H9 (cell line): ENCODE measurements at regions not wholly inside any gene's neighbourhood (a gene's known extent, or its start where the extent isn't known, plus 50 kb on each side); places are given as distances from the start of the nearest gene placed in this dataset.

Experiments used
- DNase-seq: peaks from one replicate; pipeline ENCODE4 v3.0.0-alpha.2; 2017
- H2AFZ ChIP-seq: one replicate; pipeline ENCODE4 v1.6.1; 2013; ENCODE audit warnings: mild to moderate bottlenecking, low read length, control low read depth, moderate library complexity
- H2AK5ac ChIP-seq: 2 replicates; pipeline ENCODE4 v1.6.1; 2013; ENCODE audit warnings: low read length, control low read depth, mixed read lengths; ENCODE audit not compliant: insufficient read length
- H2BK120ac ChIP-seq: one replicate; pipeline ENCODE4 v1.6.1; 2013; ENCODE audit warnings: low read depth, mild to moderate bottlenecking, low read length, control low read depth, inconsistent platforms; ENCODE audit not compliant: poor library complexity, severe bottlenecking
- H2BK12ac ChIP-seq: 2 replicates; pipeline ENCODE4 v1.6.1; 2013; ENCODE audit warnings: low read length, control low read depth, mixed read lengths, low read depth; ENCODE audit not compliant: insufficient read length
- H2BK15ac ChIP-seq: 2 replicates; pipeline ENCODE4 v1.6.1; 2013; ENCODE audit warnings: low read depth, low read length, control low read depth
- H2BK20ac ChIP-seq: one replicate; pipeline ENCODE4 v1.6.1; 2013; ENCODE audit warnings: low read depth, mild to moderate bottlenecking, low read length, control low read depth, inconsistent platforms; ENCODE audit not compliant: poor library complexity, severe bottlenecking
- H2BK5ac ChIP-seq: 2 replicates; pipeline ENCODE4 v1.6.1; 2013; ENCODE audit warnings: low read length, control low read depth, mixed read lengths; ENCODE audit not compliant: insufficient read length
- H3K14ac ChIP-seq: 2 replicates; pipeline ENCODE4 v1.6.1; 2013; ENCODE audit warnings: low read length, control low read depth; ENCODE audit not compliant: insufficient read depth
- H3K18ac ChIP-seq: 2 replicates; pipeline ENCODE4 v1.6.1; 2013; ENCODE audit warnings: low read depth, mild to moderate bottlenecking, mixed read lengths, low read length, control low read depth; ENCODE audit not compliant: insufficient read length
- H3K23ac ChIP-seq: 2 replicates; pipeline ENCODE4 v1.6.1; 2013; ENCODE audit warnings: low read length, control low read depth, mixed read lengths, low read depth; ENCODE audit not compliant: insufficient read length
- H3K23me2 ChIP-seq: 2 replicates; pipeline ENCODE4 v1.6.1; 2013; ENCODE audit warnings: low read depth, mild to moderate bottlenecking, mixed read lengths, low read length, control low read depth; ENCODE audit not compliant: insufficient read length, poor library complexity, severe bottlenecking
- H3K27ac ChIP-seq: 2 replicates; pipeline ENCODE4 v1.5.1; 2013; ENCODE audit warnings: low read length, control low read depth, mixed read lengths, low read depth; ENCODE audit not compliant: insufficient read length
- H3K27me3 ChIP-seq: 2 replicates; pipeline ENCODE4 v1.6.1; 2013; ENCODE audit warnings: low read length, control low read depth, inconsistent platforms; ENCODE audit not compliant: insufficient read depth
- H3K4ac ChIP-seq: 2 replicates; pipeline ENCODE4 v1.6.1; 2013; ENCODE audit warnings: low read depth, mild to moderate bottlenecking, control low read depth, inconsistent platforms, low read length, moderate library complexity
- H3K4me1 ChIP-seq: 2 replicates; pipeline ENCODE4 v1.6.1; 2013; ENCODE audit warnings: low read length, control low read depth, inconsistent platforms; ENCODE audit not compliant: insufficient read depth
- H3K4me2 ChIP-seq: 2 replicates; pipeline ENCODE4 v1.6.1; 2013; ENCODE audit warnings: low read length, control low read depth, mixed read lengths; ENCODE audit not compliant: insufficient read length, insufficient read depth
- H3K56ac ChIP-seq: 2 replicates; pipeline ENCODE4 v1.6.1; 2013; ENCODE audit warnings: low read depth, mild to moderate bottlenecking, mixed read lengths, low read length, control low read depth; ENCODE audit not compliant: insufficient read length
- H3K79me1 ChIP-seq: 2 replicates; pipeline ENCODE4 v1.6.1; 2013; ENCODE audit warnings: low read depth, mild to moderate bottlenecking, moderate library complexity, low read length, control low read depth, inconsistent platforms; ENCODE audit not compliant: insufficient read depth, poor library complexity, severe bottlenecking
- H3K79me2 ChIP-seq: 2 replicates; pipeline ENCODE4 v1.6.1; 2013; ENCODE audit warnings: low read length, control low read depth, inconsistent platforms; ENCODE audit not compliant: insufficient read depth
- H3K9ac ChIP-seq: 2 replicates; pipeline ENCODE4 v1.6.1; 2013; ENCODE audit warnings: low read length, control low read depth, mixed read lengths; ENCODE audit not compliant: insufficient read length; ENCODE audit errors: extremely low read depth
- H3K9me3 ChIP-seq: one replicate; pipeline ENCODE4 v1.6.1; 2013; ENCODE audit warnings: low read depth, low read length, inconsistent platforms; ENCODE audit not compliant: control insufficient read depth
- H3T11ph ChIP-seq: one replicate; pipeline ENCODE4 v1.6.1; 2013; ENCODE audit warnings: mild to moderate bottlenecking, low read length, control low read depth, inconsistent platforms
- H4K20me1 ChIP-seq: one replicate; pipeline ENCODE4 v1.6.1; 2013; ENCODE audit not compliant: control insufficient read depth, insufficient read length, insufficient read depth
- H4K5ac ChIP-seq: 2 replicates; pipeline ENCODE4 v1.6.1; 2013; ENCODE audit warnings: low read depth, mild to moderate bottlenecking, mixed read lengths, low read length, control low read depth; ENCODE audit not compliant: insufficient read length
- H4K8ac ChIP-seq: replicated peaks from 2 replicates; pipeline ENCODE4 v1.6.1; 2013; ENCODE audit warnings: low read length, control low read depth, mixed read lengths, low read depth; ENCODE audit not compliant: insufficient read length
- H4K91ac ChIP-seq: 2 replicates; pipeline ENCODE4 v1.6.1; 2013; ENCODE audit warnings: low read depth, mild to moderate bottlenecking, moderate library complexity, mixed read lengths, low read length, control low read depth; ENCODE audit not compliant: insufficient read length
- H3K27ac Mint-ChIP-seq, 3 experiments: 2 replicates in 2 of 3; 3 replicates in 1 of 3; pipeline ENCODE4 v1.8.0; 2020 to 2021; ENCODE audit warnings: mixed read lengths in 3 of 3, mild to moderate bottlenecking in 1 of 3, moderate library complexity in 1 of 3
- H3K27me3 Mint-ChIP-seq: 2 replicates; pipeline ENCODE4 v1.8.0; 2021; ENCODE audit warnings: low read depth, mild to moderate bottlenecking, moderate library complexity, mixed read lengths
- H3K36me3 Mint-ChIP-seq, 3 experiments: 2 replicates in 2 of 3; 3 replicates in 1 of 3; pipeline ENCODE4 v1.8.0; 2020 to 2021; ENCODE audit warnings: low read depth in 3 of 3, mixed read lengths in 3 of 3; ENCODE audit not compliant: insufficient read depth in 1 of 3
- H3K4me1 Mint-ChIP-seq, 2 experiments: 2 replicates each; pipeline ENCODE4 v1.8.0; 2020; ENCODE audit warnings: mixed read lengths in 2 of 2
- H3K4me3 Mint-ChIP-seq, 2 experiments: 2 replicates in 1 of 2; 3 replicates in 1 of 2; pipeline ENCODE4 v1.8.0; 2020 to 2021; ENCODE audit warnings: mild to moderate bottlenecking in 2 of 2, mixed read lengths in 2 of 2, moderate library complexity in 1 of 2
- H3K9me3 Mint-ChIP-seq, 2 experiments: 2 replicates in 1 of 2; 3 replicates in 1 of 2; pipeline ENCODE4 v1.8.0; 2020; ENCODE audit warnings: mild to moderate bottlenecking in 2 of 2, mixed read lengths in 2 of 2, moderate library complexity in 1 of 2
- CTCF ChIP-seq: fragments of 200-600 bp; sonication (generic); conservative IDR thresholded peaks from 3 replicates; pipeline ENCODE4 v1.8.0; 2021; ENCODE audit warnings: antibody characterized with exemption, mild to moderate bottlenecking
- WGBS: extraction: QIAGEN DNeasy Blood & Tissue Kit; methylation state at CpG from one replicate; pipeline ENCODE4 v1.1.7; 2013; ENCODE audit warnings: missing lambda C conversion rate, low lambda C conversion rate, mixed read lengths; ENCODE audit not compliant: insufficient read length; ENCODE audit errors: extremely low coverage; 5-methylcytosine and 5-hydroxymethylcytosine counted together

GRCh38 chr4:163264934-163265333, 67.5 kb downstream of the NPY1R start:
- no peak overlapping the region for H3K56ac ChIP-seq
- no peaks in the 10 kb centered on the region for H4K20me1 ChIP-seq
- WGBS = no CpG with 5 or more reads among the region's 2 CpGs
- no peak overlapping the region for H2BK12ac ChIP-seq
- H2AFZ ChIP-seq = no peak overlapping the region
- DNase-seq = no peak
- H3K27ac ChIP-seq = no peak overlapping the region
- no peaks in the 10 kb centered on the region; the same call in 1 of the 2 replicates for H3K4me1 ChIP-seq
- Mint-ChIP-seq H3K9me3 (no peaks in the 10 kb centered on the region), H3K27ac (no peak overlapping the region), H3K4me3 (no peak overlapping the region), H3K27me3 (no peaks in the 10 kb centered on the region), H3K4me1 (peaks cover 18 to 22% of the 10 kb centered on the region in 2 experiments), H3K36me3 (no peaks in the 10 kb centered on the region)
- no peak overlapping the region for H3K4me2 ChIP-seq
- H2BK120ac ChIP-seq = no peak overlapping the region
- TF ChIP-seq CTCF = no peak
- H2BK15ac ChIP-seq = no peak overlapping the region
- no peak overlapping the region for H4K91ac ChIP-seq
- H2BK5ac ChIP-seq = no peak overlapping the region
- H3K23me2 ChIP-seq = no peaks in the 10 kb centered on the region
- no peaks in the 10 kb centered on the region for H3K9me3 ChIP-seq
- no peak overlapping the region for H3K9ac ChIP-seq
- H2BK20ac ChIP-seq = no peak overlapping the region
- H3K4ac ChIP-seq = no peak overlapping the region
- no peaks in the 10 kb centered on the region for H3K79me2 ChIP-seq
- no peak overlapping the region for H3K18ac ChIP-seq
- H3K79me1 ChIP-seq = no peaks in the 10 kb centered on the region
- no peak overlapping the region for H4K5ac ChIP-seq
- H3T11ph ChIP-seq = no peak overlapping the region
- no peak overlapping the region for H4K8ac ChIP-seq
- no peak overlapping the region for H3K14ac ChIP-seq
- no peak overlapping the region for H2AK5ac ChIP-seq
- H3K27me3 ChIP-seq = no peaks in the 10 kb centered on the region
- no peak overlapping the region for H3K23ac ChIP-seq
